H9 (cell line): ENCODE measurements at regions not wholly inside any gene's neighbourhood (a gene's known extent, or its start where the extent isn't known, plus 50 kb on each side); places are given as distances from the start of the nearest gene placed in this dataset.

Experiments
- DNase-seq: peaks from one replicate; pipeline ENCODE4 v3.0.0-alpha.2; 2017
- H2AFZ ChIP-seq: one replicate; pipeline ENCODE4 v1.6.1; 2013; ENCODE audit warnings: mild to moderate bottlenecking, low read length, control low read depth, moderate library complexity
- H2AK5ac ChIP-seq: 2 replicates; pipeline ENCODE4 v1.6.1; 2013; ENCODE audit warnings: low read length, control low read depth, mixed read lengths; ENCODE audit not compliant: insufficient read length
- H2BK120ac ChIP-seq: one replicate; pipeline ENCODE4 v1.6.1; 2013; ENCODE audit warnings: low read depth, mild to moderate bottlenecking, low read length, control low read depth, inconsistent platforms; ENCODE audit not compliant: poor library complexity, severe bottlenecking
- H2BK12ac ChIP-seq: 2 replicates; pipeline ENCODE4 v1.6.1; 2013; ENCODE audit warnings: low read length, control low read depth, mixed read lengths, low read depth; ENCODE audit not compliant: insufficient read length
- H2BK15ac ChIP-seq: 2 replicates; pipeline ENCODE4 v1.6.1; 2013; ENCODE audit warnings: low read depth, low read length, control low read depth
- H2BK20ac ChIP-seq: one replicate; pipeline ENCODE4 v1.6.1; 2013; ENCODE audit warnings: low read depth, mild to moderate bottlenecking, low read length, control low read depth, inconsistent platforms; ENCODE audit not compliant: poor library complexity, severe bottlenecking
- H2BK5ac ChIP-seq: 2 replicates; pipeline ENCODE4 v1.6.1; 2013; ENCODE audit warnings: low read length, control low read depth, mixed read lengths; ENCODE audit not compliant: insufficient read length
- H3K14ac ChIP-seq: 2 replicates; pipeline ENCODE4 v1.6.1; 2013; ENCODE audit warnings: low read length, control low read depth; ENCODE audit not compliant: insufficient read depth
- H3K18ac ChIP-seq: 2 replicates; pipeline ENCODE4 v1.6.1; 2013; ENCODE audit warnings: low read depth, mild to moderate bottlenecking, mixed read lengths, low read length, control low read depth; ENCODE audit not compliant: insufficient read length
- H3K23ac ChIP-seq: 2 replicates; pipeline ENCODE4 v1.6.1; 2013; ENCODE audit warnings: low read length, control low read depth, mixed read lengths, low read depth; ENCODE audit not compliant: insufficient read length
- H3K23me2 ChIP-seq: 2 replicates; pipeline ENCODE4 v1.6.1; 2013; ENCODE audit warnings: low read depth, mild to moderate bottlenecking, mixed read lengths, low read length, control low read depth; ENCODE audit not compliant: insufficient read length, poor library complexity, severe bottlenecking
- H3K27ac ChIP-seq: 2 replicates; pipeline ENCODE4 v1.5.1; 2013; ENCODE audit warnings: low read length, control low read depth, mixed read lengths, low read depth; ENCODE audit not compliant: insufficient read length
- H3K27me3 ChIP-seq: 2 replicates; pipeline ENCODE4 v1.6.1; 2013; ENCODE audit warnings: low read length, control low read depth, inconsistent platforms; ENCODE audit not compliant: insufficient read depth
- H3K4ac ChIP-seq: 2 replicates; pipeline ENCODE4 v1.6.1; 2013; ENCODE audit warnings: low read depth, mild to moderate bottlenecking, control low read depth, inconsistent platforms, low read length, moderate library complexity
- H3K4me1 ChIP-seq: 2 replicates; pipeline ENCODE4 v1.6.1; 2013; ENCODE audit warnings: low read length, control low read depth, inconsistent platforms; ENCODE audit not compliant: insufficient read depth
- H3K4me2 ChIP-seq: 2 replicates; pipeline ENCODE4 v1.6.1; 2013; ENCODE audit warnings: low read length, control low read depth, mixed read lengths; ENCODE audit not compliant: insufficient read length, insufficient read depth
- H3K56ac ChIP-seq: 2 replicates; pipeline ENCODE4 v1.6.1; 2013; ENCODE audit warnings: low read depth, mild to moderate bottlenecking, mixed read lengths, low read length, control low read depth; ENCODE audit not compliant: insufficient read length
- H3K79me1 ChIP-seq: 2 replicates; pipeline ENCODE4 v1.6.1; 2013; ENCODE audit warnings: low read depth, mild to moderate bottlenecking, moderate library complexity, low read length, control low read depth, inconsistent platforms; ENCODE audit not compliant: insufficient read depth, poor library complexity, severe bottlenecking
- H3K79me2 ChIP-seq: 2 replicates; pipeline ENCODE4 v1.6.1; 2013; ENCODE audit warnings: low read length, control low read depth, inconsistent platforms; ENCODE audit not compliant: insufficient read depth
- H3K9ac ChIP-seq: 2 replicates; pipeline ENCODE4 v1.6.1; 2013; ENCODE audit warnings: low read length, control low read depth, mixed read lengths; ENCODE audit not compliant: insufficient read length; ENCODE audit errors: extremely low read depth
- H3K9me3 ChIP-seq: one replicate; pipeline ENCODE4 v1.6.1; 2013; ENCODE audit warnings: low read depth, low read length, inconsistent platforms; ENCODE audit not compliant: control insufficient read depth
- H3T11ph ChIP-seq: one replicate; pipeline ENCODE4 v1.6.1; 2013; ENCODE audit warnings: mild to moderate bottlenecking, low read length, control low read depth, inconsistent platforms
- H4K20me1 ChIP-seq: one replicate; pipeline ENCODE4 v1.6.1; 2013; ENCODE audit not compliant: control insufficient read depth, insufficient read length, insufficient read depth
- H4K5ac ChIP-seq: 2 replicates; pipeline ENCODE4 v1.6.1; 2013; ENCODE audit warnings: low read depth, mild to moderate bottlenecking, mixed read lengths, low read length, control low read depth; ENCODE audit not compliant: insufficient read length
- H4K8ac ChIP-seq: replicated peaks from 2 replicates; pipeline ENCODE4 v1.6.1; 2013; ENCODE audit warnings: low read length, control low read depth, mixed read lengths, low read depth; ENCODE audit not compliant: insufficient read length
- H4K91ac ChIP-seq: 2 replicates; pipeline ENCODE4 v1.6.1; 2013; ENCODE audit warnings: low read depth, mild to moderate bottlenecking, moderate library complexity, mixed read lengths, low read length, control low read depth; ENCODE audit not compliant: insufficient read length
- H3K27ac Mint-ChIP-seq, 3 experiments: 2 replicates in 2 of 3; 3 replicates in 1 of 3; pipeline ENCODE4 v1.8.0; 2020 to 2021; ENCODE audit warnings: mixed read lengths in 3 of 3, mild to moderate bottlenecking in 1 of 3, moderate library complexity in 1 of 3
- H3K27me3 Mint-ChIP-seq: 2 replicates; pipeline ENCODE4 v1.8.0; 2021; ENCODE audit warnings: low read depth, mild to moderate bottlenecking, moderate library complexity, mixed read lengths
- H3K36me3 Mint-ChIP-seq, 3 experiments: 2 replicates in 2 of 3; 3 replicates in 1 of 3; pipeline ENCODE4 v1.8.0; 2020 to 2021; ENCODE audit warnings: low read depth in 3 of 3, mixed read lengths in 3 of 3; ENCODE audit not compliant: insufficient read depth in 1 of 3
- H3K4me1 Mint-ChIP-seq, 2 experiments: 2 replicates each; pipeline ENCODE4 v1.8.0; 2020; ENCODE audit warnings: mixed read lengths in 2 of 2
- H3K4me3 Mint-ChIP-seq, 2 experiments: 2 replicates in 1 of 2; 3 replicates in 1 of 2; pipeline ENCODE4 v1.8.0; 2020 to 2021; ENCODE audit warnings: mild to moderate bottlenecking in 2 of 2, mixed read lengths in 2 of 2, moderate library complexity in 1 of 2
- H3K9me3 Mint-ChIP-seq, 2 experiments: 2 replicates in 1 of 2; 3 replicates in 1 of 2; pipeline ENCODE4 v1.8.0; 2020; ENCODE audit warnings: mild to moderate bottlenecking in 2 of 2, mixed read lengths in 2 of 2, moderate library complexity in 1 of 2
- WGBS: extraction: QIAGEN DNeasy Blood & Tissue Kit; methylation state at CpG from one replicate; pipeline ENCODE4 v1.1.7; 2013; ENCODE audit warnings: missing lambda C conversion rate, low lambda C conversion rate, mixed read lengths; ENCODE audit not compliant: insufficient read length; ENCODE audit errors: extremely low coverage; 5-methylcytosine and 5-hydroxymethylcytosine counted together
- TF ChIP-seq, protein P1 (sequence below): fragments of 200-600 bp; sonication (generic); conservative IDR thresholded peaks from 3 replicates; pipeline ENCODE4 v1.8.0; 2021; ENCODE audit warnings: antibody characterized with exemption, mild to moderate bottlenecking

DNA sequence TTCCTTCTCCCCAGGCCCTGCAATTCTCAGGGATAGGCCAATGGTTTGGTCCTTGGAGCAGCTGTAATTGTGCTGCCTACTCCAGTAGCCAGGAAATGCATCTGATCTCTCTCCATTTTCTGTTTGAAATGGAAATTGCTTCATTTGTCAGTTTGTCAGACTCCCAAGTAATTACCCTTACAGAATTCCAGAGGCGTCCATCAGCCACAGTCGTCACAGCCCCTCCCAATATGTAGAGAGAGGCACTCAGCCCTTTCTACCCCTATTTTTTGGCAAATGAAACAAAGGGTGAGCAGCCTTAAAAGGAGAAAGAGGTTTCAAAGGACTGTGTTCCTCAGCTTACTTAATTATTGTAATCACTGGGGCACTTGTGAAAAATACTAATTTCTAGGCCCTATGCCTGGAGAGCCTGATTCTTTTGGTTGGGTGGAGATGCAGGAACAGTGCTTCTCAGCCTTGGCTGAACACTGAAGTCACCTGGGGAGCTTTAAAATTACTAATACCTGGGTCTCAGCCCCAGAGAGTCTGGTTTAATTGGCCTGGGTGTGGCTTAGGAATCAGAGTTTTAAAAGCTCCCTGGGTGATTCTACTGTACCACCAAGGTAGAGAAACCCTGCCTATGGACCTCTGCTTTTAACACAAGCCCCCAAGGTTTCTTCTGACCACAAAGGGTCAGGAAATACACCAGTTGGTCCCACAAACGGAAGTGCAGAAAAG, 190.0 kb downstream of the EMP1 start:
- Mint-ChIP-seq H3K4me3 (no peak overlapping the region), H3K27me3 (peaks cover 2% of the 10 kb centered on the region), H3K27ac (no peak overlapping the region), H3K9me3 (peaks cover 0 to 2% of the 10 kb centered on the region in 2 experiments; a peak in 1 of 5 replicates), H3K36me3 (peaks cover 0 to 2% (median 1%) of the 10 kb centered on the region in 3 experiments; a peak in 3 of 7 replicates), H3K4me1 (peaks cover 10 to 15% of the 10 kb centered on the region in 2 experiments)
- H3K9ac ChIP-seq: no peak overlapping the region
- H2BK120ac ChIP-seq: no peak overlapping the region
- no peak overlapping the region for H4K8ac ChIP-seq
- H3K27me3 ChIP-seq: no peaks in the 10 kb centered on the region
- no peaks in the 10 kb centered on the region for H3K79me1 ChIP-seq
- H2AFZ ChIP-seq: no peak overlapping the region
- H4K20me1 ChIP-seq: no peaks in the 10 kb centered on the region
- H3K4me2 ChIP-seq: no peak overlapping the region
- DNase-seq: peak; percentile 6
- H3K18ac ChIP-seq: no peak overlapping the region
- H3K4ac ChIP-seq: no peak overlapping the region
- H3K23me2 ChIP-seq: no peaks in the 10 kb centered on the region
- H3K14ac ChIP-seq: no peak overlapping the region
- no CpG with 5 or more reads among the region's 3 CpGs for WGBS
- H3K56ac ChIP-seq: no peak overlapping the region
- no peak overlapping the region for H2BK15ac ChIP-seq
- H2BK5ac ChIP-seq: no peak overlapping the region
- H3K4me1 ChIP-seq: no peaks in the 10 kb centered on the region; the same call in 1 of the 2 replicates
- H3K9me3 ChIP-seq: no peaks in the 10 kb centered on the region
- TF ChIP-seq, protein P1, sequence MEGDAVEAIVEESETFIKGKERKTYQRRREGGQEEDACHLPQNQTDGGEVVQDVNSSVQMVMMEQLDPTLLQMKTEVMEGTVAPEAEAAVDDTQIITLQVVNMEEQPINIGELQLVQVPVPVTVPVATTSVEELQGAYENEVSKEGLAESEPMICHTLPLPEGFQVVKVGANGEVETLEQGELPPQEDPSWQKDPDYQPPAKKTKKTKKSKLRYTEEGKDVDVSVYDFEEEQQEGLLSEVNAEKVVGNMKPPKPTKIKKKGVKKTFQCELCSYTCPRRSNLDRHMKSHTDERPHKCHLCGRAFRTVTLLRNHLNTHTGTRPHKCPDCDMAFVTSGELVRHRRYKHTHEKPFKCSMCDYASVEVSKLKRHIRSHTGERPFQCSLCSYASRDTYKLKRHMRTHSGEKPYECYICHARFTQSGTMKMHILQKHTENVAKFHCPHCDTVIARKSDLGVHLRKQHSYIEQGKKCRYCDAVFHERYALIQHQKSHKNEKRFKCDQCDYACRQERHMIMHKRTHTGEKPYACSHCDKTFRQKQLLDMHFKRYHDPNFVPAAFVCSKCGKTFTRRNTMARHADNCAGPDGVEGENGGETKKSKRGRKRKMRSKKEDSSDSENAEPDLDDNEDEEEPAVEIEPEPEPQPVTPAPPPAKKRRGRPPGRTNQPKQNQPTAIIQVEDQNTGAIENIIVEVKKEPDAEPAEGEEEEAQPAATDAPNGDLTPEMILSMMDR: no peak
- no peak overlapping the region for H3T11ph ChIP-seq
- H2BK12ac ChIP-seq: no peak overlapping the region
- H2AK5ac ChIP-seq: no peak overlapping the region
- H3K23ac ChIP-seq: no peak overlapping the region
- no peak overlapping the region for H3K27ac ChIP-seq
- no peak overlapping the region for H2BK20ac ChIP-seq
- H3K79me2 ChIP-seq: no peaks in the 10 kb centered on the region
- no peak overlapping the region for H4K5ac ChIP-seq
- no peak overlapping the region for H4K91ac ChIP-seq
